HL-60 (cell line): ENCODE measurements at regions not wholly inside any gene's neighbourhood (a gene's known extent, or its start where the extent isn't known, plus 50 kb on each side); places are given as distances from the start of the nearest gene placed in this dataset.

Experiments used
- POLR2AphosphoS5 ChIP-seq: IDR thresholded peaks from 2 replicates; pipeline ENCODE4 v1.6.1; 2012; ENCODE audit warnings: low read depth
- TF ChIP-seq, protein P1 (sequence below): IDR thresholded peaks from one replicate; pipeline ENCODE4 v1.5.1; 2011; ENCODE audit warnings: low read length, control low read depth, inconsistent platforms; ENCODE audit not compliant: insufficient read depth
- TF ChIP-seq, protein P2 (sequence below): IDR thresholded peaks from 2 replicates; pipeline ENCODE4 v1.6.1; 2012; ENCODE audit warnings: low read depth; ENCODE audit not compliant: insufficient replicate concordance

DNA sequence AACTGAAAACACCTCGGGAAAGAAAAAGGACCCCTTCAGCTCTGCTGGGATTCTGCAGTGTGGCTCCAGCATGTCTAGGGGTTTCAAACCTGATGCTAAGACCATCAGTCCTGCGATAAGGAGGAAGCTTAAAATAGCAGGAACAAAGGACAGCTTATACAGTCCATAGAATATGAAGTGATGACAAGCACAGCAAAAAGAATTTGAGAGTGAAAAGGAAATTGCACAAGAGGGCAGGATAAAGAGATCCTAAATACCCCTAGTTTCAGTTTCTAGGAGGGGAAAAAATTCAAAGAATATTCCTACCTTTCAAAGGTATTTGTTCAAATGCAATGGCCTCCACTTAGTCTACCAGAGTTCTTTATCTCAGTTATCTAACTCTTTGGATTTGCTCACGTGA, 171.4 kb downstream of the TGFB2 start:
- no peak for TF ChIP-seq POLR2AphosphoS5
- TF ChIP-seq, protein P1, sequence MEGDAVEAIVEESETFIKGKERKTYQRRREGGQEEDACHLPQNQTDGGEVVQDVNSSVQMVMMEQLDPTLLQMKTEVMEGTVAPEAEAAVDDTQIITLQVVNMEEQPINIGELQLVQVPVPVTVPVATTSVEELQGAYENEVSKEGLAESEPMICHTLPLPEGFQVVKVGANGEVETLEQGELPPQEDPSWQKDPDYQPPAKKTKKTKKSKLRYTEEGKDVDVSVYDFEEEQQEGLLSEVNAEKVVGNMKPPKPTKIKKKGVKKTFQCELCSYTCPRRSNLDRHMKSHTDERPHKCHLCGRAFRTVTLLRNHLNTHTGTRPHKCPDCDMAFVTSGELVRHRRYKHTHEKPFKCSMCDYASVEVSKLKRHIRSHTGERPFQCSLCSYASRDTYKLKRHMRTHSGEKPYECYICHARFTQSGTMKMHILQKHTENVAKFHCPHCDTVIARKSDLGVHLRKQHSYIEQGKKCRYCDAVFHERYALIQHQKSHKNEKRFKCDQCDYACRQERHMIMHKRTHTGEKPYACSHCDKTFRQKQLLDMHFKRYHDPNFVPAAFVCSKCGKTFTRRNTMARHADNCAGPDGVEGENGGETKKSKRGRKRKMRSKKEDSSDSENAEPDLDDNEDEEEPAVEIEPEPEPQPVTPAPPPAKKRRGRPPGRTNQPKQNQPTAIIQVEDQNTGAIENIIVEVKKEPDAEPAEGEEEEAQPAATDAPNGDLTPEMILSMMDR, result no peak
- TF ChIP-seq, protein P2, sequence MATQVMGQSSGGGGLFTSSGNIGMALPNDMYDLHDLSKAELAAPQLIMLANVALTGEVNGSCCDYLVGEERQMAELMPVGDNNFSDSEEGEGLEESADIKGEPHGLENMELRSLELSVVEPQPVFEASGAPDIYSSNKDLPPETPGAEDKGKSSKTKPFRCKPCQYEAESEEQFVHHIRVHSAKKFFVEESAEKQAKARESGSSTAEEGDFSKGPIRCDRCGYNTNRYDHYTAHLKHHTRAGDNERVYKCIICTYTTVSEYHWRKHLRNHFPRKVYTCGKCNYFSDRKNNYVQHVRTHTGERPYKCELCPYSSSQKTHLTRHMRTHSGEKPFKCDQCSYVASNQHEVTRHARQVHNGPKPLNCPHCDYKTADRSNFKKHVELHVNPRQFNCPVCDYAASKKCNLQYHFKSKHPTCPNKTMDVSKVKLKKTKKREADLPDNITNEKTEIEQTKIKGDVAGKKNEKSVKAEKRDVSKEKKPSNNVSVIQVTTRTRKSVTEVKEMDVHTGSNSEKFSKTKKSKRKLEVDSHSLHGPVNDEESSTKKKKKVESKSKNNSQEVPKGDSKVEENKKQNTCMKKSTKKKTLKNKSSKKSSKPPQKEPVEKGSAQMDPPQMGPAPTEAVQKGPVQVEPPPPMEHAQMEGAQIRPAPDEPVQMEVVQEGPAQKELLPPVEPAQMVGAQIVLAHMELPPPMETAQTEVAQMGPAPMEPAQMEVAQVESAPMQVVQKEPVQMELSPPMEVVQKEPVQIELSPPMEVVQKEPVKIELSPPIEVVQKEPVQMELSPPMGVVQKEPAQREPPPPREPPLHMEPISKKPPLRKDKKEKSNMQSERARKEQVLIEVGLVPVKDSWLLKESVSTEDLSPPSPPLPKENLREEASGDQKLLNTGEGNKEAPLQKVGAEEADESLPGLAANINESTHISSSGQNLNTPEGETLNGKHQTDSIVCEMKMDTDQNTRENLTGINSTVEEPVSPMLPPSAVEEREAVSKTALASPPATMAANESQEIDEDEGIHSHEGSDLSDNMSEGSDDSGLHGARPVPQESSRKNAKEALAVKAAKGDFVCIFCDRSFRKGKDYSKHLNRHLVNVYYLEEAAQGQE, result no peak
